NT2/D1 (cell line): ENCODE measurements at regions not wholly inside any gene's neighbourhood (a gene's known extent, or its start where the extent isn't known, plus 50 kb on each side); places are given as distances from the start of the nearest gene placed in this dataset.

Experiments
- SUZ12 ChIP-seq: IDR thresholded peaks from 2 replicates; pipeline ENCODE4 v1.6.1; 2011; ENCODE audit not compliant: insufficient read length, insufficient read depth; ENCODE audit errors: extremely low read depth
- ZNF274 ChIP-seq: IDR thresholded peaks from 2 replicates; pipeline ENCODE4 v1.6.1; 2011; ENCODE audit warnings: mild to moderate bottlenecking, low read depth, low read length

DNA sequence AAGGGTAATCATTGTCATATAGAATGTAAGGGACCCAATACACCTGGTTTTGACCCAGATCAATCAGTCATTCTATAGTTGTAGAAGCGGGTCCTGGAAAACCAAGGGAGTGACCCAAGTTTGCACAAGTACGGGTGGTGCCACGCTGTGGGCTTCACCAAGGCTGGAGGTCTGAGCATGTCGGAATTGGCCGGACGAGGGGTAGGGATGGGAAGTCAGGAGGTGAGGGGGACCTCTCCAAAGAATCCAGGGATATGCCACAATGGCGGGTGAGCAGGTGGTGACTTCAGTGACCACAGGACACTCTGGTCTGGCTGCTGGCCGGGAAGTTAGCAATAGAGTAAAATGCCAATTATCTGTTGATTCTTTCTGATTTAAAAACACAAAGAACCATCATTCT is 186.6 kb upstream of the FOXQ1 start:
- TF ChIP-seq ZNF274: no peak
- TF ChIP-seq SUZ12: no peak
